HEK293 (cell line): ENCODE measurements at regions not wholly inside any gene's neighbourhood (a gene's known extent, or its start where the extent isn't known, plus 50 kb on each side); places are given as distances from the start of the nearest gene placed in this dataset.

Source experiments
- CTCF ChIP-seq: fragments of 450-650 bp; formaldehyde crosslinking; IDR thresholded peaks from 2 replicates; pipeline ENCODE4 v1.5.1; 2016; ENCODE audit warnings: missing biosample characterization, missing genetic modification characterization
- KLF10 ChIP-seq: fragments of 450-650 bp; IDR thresholded peaks from 2 replicates; pipeline ENCODE4 v1.5.1; 2018; ENCODE audit warnings: missing biosample characterization, mild to moderate bottlenecking, missing genetic modification characterization
- MYNN ChIP-seq: fragments of 450-650 bp; formaldehyde crosslinking; IDR thresholded peaks from 2 replicates; pipeline ENCODE4 v1.5.1; 2016; ENCODE audit warnings: missing biosample characterization, missing genetic modification characterization, borderline replicate concordance
- PBX3 ChIP-seq: sonication (generic); formaldehyde crosslinking; IDR thresholded peaks from 2 replicates; pipeline ENCODE4 v1.8.1; 2022; ENCODE audit warnings: mild to moderate bottlenecking, moderate library complexity, missing genetic modification reagents
- PRDM1 ChIP-seq: fragments of 450-650 bp; formaldehyde crosslinking; IDR thresholded peaks from 2 replicates; pipeline ENCODE4; 2016; ENCODE audit warnings: missing biosample characterization, missing genetic modification characterization
- ZNF24 ChIP-seq: fragments of 450-650 bp; formaldehyde crosslinking; IDR thresholded peaks from 2 replicates; pipeline ENCODE4 v1.5.1; 2016; ENCODE audit warnings: missing biosample characterization, missing genetic modification characterization
- ZNF274 ChIP-seq, 2 experiments: fragments of 200-500 bp in 1 of 2; fragments of 450-650 bp in 1 of 2; sonication (Bioruptor generic) in 1 of 2; formaldehyde crosslinking in 1 of 2; IDR thresholded peaks; 2 replicates each; pipeline versions ENCODE4 v1.5.1 to v1.6.1; 2014 to 2016; ENCODE audit warnings: borderline replicate concordance in 1 of 2, inconsistent platforms in 1 of 2, low read length in 1 of 2, missing biosample characterization in 1 of 2, missing genetic modification characterization in 1 of 2
- ZNF292 ChIP-seq: fragments of 450-650 bp; formaldehyde crosslinking; IDR thresholded peaks from 2 replicates; pipeline ENCODE4 v1.5.1; 2016; ENCODE audit warnings: low read depth, missing biosample characterization, missing genetic modification characterization, borderline replicate concordance
- ZNF37A ChIP-seq: fragments of 450-650 bp; IDR thresholded peaks from 2 replicates; pipeline ENCODE4 v1.5.1; 2018; ENCODE audit warnings: missing biosample characterization, missing genetic modification characterization
- ZNF544 ChIP-seq: fragments of 450-650 bp; formaldehyde crosslinking; IDR thresholded peaks from 2 replicates; pipeline ENCODE4 v1.5.0; 2017; ENCODE audit warnings: missing biosample characterization, missing genetic modification characterization
- ZNF549 ChIP-seq: fragments of 450-650 bp; IDR thresholded peaks from 2 replicates; pipeline ENCODE4 v1.5.1; 2018; ENCODE audit warnings: missing biosample characterization, missing genetic modification characterization, mild to moderate bottlenecking, inconsistent platforms, moderate library complexity
- TF ChIP-seq, protein P1 (sequence below): fragments of 450-650 bp; IDR thresholded peaks from 2 replicates; pipeline ENCODE4 v1.5.1; 2018; ENCODE audit warnings: missing biosample characterization, mild to moderate bottlenecking, missing genetic modification characterization
- TF ChIP-seq, protein P2 (sequence below): fragments of 450-650 bp; formaldehyde crosslinking; IDR thresholded peaks from 2 replicates; pipeline ENCODE4; 2016; ENCODE audit warnings: missing biosample characterization, missing genetic modification characterization

GRCh38 chr1:29523136-29523535 lies 286.8 kb downstream of the PTPRU start:
- TF ChIP-seq ZNF292 (tag by site-specific recombination) (no peak), PRDM1 (tag by site-specific recombination) (no peak), CTCF (tag by site-specific recombination) (no peak), MYNN (tag by site-specific recombination) (no peak), ZNF274 (IDR thresholded peaks at IDR 0.05; ENCODE audit: low read length) (no peak), ZNF274 (tag by site-specific recombination; IDR thresholded peaks at IDR 0.05; ENCODE audit: borderline replicate concordance) (no peak), ZNF549 (tag by site-specific recombination) (no peak), KLF10 (no peak), ZNF544 (tag by site-specific recombination) (no peak), ZNF24 (tag by site-specific recombination) (no peak), PBX3 (no peak), ZNF37A (tag by site-specific recombination) (no peak)
- TF ChIP-seq, protein P1, sequence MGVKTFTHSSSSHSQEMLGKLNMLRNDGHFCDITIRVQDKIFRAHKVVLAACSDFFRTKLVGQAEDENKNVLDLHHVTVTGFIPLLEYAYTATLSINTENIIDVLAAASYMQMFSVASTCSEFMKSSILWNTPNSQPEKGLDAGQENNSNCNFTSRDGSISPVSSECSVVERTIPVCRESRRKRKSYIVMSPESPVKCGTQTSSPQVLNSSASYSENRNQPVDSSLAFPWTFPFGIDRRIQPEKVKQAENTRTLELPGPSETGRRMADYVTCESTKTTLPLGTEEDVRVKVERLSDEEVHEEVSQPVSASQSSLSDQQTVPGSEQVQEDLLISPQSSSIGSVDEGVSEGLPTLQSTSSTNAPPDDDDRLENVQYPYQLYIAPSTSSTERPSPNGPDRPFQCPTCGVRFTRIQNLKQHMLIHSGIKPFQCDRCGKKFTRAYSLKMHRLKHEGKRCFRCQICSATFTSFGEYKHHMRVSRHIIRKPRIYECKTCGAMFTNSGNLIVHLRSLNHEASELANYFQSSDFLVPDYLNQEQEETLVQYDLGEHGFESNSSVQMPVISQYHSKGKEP, result no peak
- TF ChIP-seq, protein P2, sequence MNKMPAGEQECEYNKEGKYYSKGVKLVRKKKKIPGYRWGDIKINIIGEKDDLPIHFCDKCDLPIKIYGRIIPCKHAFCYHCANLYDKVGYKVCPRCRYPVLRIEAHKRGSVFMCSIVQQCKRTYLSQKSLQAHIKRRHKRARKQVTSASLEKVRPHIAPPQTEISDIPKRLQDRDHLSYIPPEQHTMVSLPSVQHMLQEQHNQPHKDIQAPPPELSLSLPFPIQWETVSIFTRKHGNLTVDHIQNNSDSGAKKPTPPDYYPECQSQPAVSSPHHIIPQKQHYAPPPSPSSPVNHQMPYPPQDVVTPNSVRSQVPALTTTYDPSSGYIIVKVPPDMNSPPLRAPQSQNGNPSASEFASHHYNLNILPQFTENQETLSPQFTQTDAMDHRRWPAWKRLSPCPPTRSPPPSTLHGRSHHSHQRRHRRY (tag by site-specific recombination), result no peak
